ENCODE measurements at regions not wholly inside any gene's neighbourhood (a gene's known extent, or its start where the extent isn't known, plus 50 kb on each side); places are given as distances from the start of the nearest gene placed in this dataset.

DNA sequence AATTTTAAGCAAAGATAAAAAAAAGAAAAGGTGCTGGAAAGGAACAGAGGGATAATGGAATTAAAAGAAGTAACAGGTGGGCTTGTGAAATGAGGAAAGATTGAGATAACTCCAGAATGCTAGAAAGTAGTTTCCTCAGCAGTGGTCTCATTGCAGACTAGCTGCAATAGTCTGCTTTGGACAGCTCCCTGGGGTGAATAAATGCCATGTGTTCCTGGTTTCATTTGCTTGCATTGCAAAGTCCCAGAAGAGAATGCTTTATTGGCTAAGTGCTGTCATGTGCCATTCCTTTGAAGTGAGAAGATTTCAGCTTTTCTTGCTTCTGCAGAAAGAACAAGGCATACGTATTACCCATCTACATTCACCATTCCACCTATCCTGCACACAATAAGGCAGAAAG is 478.8 kb upstream of the RAG2 start:
- DNase-seq (ENCODE audit: extremely low spot score) = no peak
- POLR2A ChIA-PET = no interaction called here
- CTCF ChIA-PET = no interaction called here
- TF ChIP-seq, protein P1, sequence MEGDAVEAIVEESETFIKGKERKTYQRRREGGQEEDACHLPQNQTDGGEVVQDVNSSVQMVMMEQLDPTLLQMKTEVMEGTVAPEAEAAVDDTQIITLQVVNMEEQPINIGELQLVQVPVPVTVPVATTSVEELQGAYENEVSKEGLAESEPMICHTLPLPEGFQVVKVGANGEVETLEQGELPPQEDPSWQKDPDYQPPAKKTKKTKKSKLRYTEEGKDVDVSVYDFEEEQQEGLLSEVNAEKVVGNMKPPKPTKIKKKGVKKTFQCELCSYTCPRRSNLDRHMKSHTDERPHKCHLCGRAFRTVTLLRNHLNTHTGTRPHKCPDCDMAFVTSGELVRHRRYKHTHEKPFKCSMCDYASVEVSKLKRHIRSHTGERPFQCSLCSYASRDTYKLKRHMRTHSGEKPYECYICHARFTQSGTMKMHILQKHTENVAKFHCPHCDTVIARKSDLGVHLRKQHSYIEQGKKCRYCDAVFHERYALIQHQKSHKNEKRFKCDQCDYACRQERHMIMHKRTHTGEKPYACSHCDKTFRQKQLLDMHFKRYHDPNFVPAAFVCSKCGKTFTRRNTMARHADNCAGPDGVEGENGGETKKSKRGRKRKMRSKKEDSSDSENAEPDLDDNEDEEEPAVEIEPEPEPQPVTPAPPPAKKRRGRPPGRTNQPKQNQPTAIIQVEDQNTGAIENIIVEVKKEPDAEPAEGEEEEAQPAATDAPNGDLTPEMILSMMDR (IDR thresholded peaks at IDR 0.05; ENCODE audit: control extremely low read depth, extremely low read depth, low read depth, missing control alignments) = no peak

DNA sequence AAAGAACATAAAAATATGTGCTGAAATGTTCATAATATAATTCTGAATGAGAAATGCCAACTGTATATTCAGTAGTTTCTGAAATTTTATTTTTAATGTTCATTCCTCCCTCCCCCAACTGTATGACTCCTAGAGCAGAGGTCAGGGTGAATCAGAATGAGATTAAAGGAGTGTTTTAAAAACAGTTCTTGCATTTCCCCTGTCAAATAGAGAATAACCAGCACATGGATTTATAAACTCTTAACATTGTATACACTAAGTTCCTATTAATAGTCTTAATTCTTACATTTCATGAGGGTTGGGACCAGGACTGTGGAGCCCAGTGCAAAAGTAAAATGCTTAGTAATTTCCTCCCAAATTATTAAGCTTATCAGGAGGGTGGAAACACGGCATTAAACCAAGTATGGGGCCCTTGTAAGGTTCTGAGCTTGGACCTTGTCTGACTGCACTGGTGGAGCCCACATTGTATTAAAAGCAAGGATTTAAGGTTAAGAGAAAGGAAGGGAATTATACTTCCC is 474.6 kb upstream of the RAG2 start:
- no peak for DNase-seq (ENCODE audit: extremely low spot score)
- CTCF ChIA-PET = interaction anchor here (1.2 to 1.6 kb wide), 2 partner anchors 8 to 12 kb away, joined by 3 to 4 read pairs; no protein-coding TSS in a partner anchor
- POLR2A ChIA-PET = no interaction called here
- TF ChIP-seq, protein P1 (IDR thresholded peaks at IDR 0.05; ENCODE audit: control extremely low read depth, extremely low read depth, low read depth, missing control alignments) = no peak

DNA sequence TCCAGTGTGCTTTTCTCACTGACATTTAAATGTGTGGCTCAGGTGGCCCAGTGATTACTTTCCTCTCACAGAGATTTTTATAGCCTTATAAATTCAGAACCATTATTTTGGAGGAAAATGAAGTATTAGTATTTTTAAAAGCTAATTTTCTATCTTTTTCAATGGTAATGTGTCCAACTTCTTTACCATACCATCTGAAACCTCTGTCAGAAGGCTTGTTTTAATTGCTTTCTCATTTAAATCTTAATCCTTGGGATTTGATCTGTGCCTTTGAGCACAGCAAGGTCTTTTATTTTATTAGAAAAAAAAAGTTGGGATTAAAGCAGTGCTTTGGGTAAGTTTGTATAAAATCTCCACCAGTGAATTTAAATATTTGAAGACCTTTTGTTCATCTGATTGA is 452.3 kb upstream of the RAG2 start:
- ChIA-PET POLR2A (no interaction called here), CTCF (interaction anchor here (1.0 to 1.3 kb wide), 2 partner anchors 11 kb away, joined by 3 read pairs; no protein-coding TSS in a partner anchor)
- TF ChIP-seq, protein P1 (IDR thresholded peaks at IDR 0.05; ENCODE audit: control extremely low read depth, extremely low read depth, low read depth, missing control alignments) = no peak
- DNase-seq (ENCODE audit: extremely low spot score) = no peak

DNA sequence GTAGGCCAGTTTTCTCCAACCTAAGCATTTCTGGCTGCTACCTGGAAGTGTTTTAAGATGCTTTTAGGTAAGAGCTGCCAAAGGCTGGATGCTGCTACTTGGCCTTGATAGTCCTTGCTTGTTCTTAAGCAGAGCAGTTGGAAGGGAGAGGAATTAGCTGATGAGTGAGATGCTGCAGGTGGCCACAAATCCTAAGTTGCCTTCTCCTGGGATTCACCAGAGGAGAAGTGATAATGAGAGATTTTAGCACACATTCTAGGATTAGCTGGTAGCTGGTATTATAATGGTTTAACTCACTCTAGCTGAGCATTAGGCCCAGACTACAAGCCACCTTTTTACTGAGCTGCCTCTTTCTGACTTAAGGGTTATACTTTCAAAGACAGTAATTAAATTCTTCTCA is 442.9 kb upstream of the RAG2 start:
- ChIA-PET POLR2A (no interaction called here), CTCF (interaction anchor here (1.3 kb wide), 1 partner anchor 23 kb away, joined by 4 read pairs; no protein-coding TSS in a partner anchor)
- DNase-seq (ENCODE audit: extremely low spot score) = no peak
- TF ChIP-seq, protein P1 (IDR thresholded peaks at IDR 0.05; ENCODE audit: control extremely low read depth, extremely low read depth, low read depth, missing control alignments) = no peak

DNA sequence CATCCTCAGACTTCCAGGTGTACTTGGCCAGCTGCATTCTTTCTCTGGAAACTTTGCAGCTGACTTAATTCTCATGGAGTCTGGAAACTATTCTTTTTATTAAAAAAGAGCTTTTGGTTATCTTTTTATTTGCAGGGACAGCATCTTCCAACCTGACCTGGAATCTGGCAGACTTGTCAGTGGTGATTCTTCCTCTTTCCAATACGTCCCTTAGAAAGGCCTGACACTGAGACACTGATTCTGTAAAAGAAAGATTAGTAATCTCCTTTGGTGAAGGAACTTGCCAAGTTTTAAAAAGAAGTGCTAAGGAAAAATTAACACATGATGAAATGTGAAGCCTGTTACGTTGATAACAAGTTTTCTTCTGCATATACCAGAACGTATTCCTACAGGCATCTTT is 440.9 kb upstream of the RAG2 start:
- TF ChIP-seq, protein P1 (IDR thresholded peaks at IDR 0.05; ENCODE audit: control extremely low read depth, extremely low read depth, low read depth, missing control alignments) = no peak
- CTCF ChIA-PET = interaction anchor here (1.0 kb wide), 1 partner anchor 11 kb away, joined by 3 read pairs; no protein-coding TSS in a partner anchor
- no peak for DNase-seq (ENCODE audit: extremely low spot score)
- POLR2A ChIA-PET = no interaction called here

DNA sequence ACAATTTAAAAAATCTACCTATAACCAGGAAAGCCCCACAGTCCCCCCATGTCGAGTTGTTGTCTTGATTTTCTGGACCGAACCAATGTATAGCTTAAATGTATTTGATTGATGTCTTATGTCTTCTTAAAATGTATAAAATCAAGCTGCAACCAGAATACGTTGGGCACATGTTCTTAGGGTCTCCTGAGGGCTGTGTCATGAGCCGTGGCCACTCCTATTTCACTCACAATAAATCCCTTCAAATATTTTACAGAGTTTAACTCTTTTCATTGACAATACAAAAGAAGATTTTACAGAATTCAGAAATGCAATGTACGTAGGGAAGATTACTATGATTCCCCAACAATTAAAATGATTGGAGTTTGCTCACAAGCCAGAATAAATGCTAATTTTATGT is 428.7 kb upstream of the RAG2 start:
- no peak for DNase-seq (ENCODE audit: extremely low spot score)
- TF ChIP-seq, protein P1 (IDR thresholded peaks at IDR 0.05; ENCODE audit: control extremely low read depth, extremely low read depth, low read depth, missing control alignments) = no peak
- CTCF ChIA-PET = interaction anchor here (1.1 to 1.5 kb wide), 2 partner anchors 16 to 19 kb away, joined by 3 read pairs; no protein-coding TSS in a partner anchor
- POLR2A ChIA-PET = no interaction called here

Measured in GM10248 (cell line).